DND-41 (cell line): ENCODE measurements at regions not wholly inside any gene's neighbourhood (a gene's known extent, or its start where the extent isn't known, plus 50 kb on each side); places are given as distances from the start of the nearest gene placed in this dataset.

Source experiments
- CTCF ChIP-seq: IDR thresholded peaks from 2 replicates; pipeline ENCODE4 v1.5.1; 2012; ENCODE audit warnings: borderline replicate concordance, low read length, moderate library complexity, mild to moderate bottlenecking; ENCODE audit not compliant: poor library complexity, severe bottlenecking; ENCODE audit errors: extremely low read depth
- EZH2 ChIP-seq: IDR thresholded peaks from 3 replicates; pipeline ENCODE4 v1.6.1; 2012; ENCODE audit warnings: borderline replicate concordance, low read depth, mild to moderate bottlenecking, moderate library complexity, low read length, inconsistent platforms; ENCODE audit not compliant: severe bottlenecking

- TF ChIP-seq EZH2 (no peak), CTCF (no peak)
Measured at GRCh38 chr2:16050261-16050907, 110.0 kb downstream of the MYCN start.
